Glutamatergic neuron (in vitro differentiated cells): ENCODE measurements at regions not wholly inside any gene's neighbourhood (a gene's known extent, or its start where the extent isn't known, plus 50 kb on each side); places are given as distances from the start of the nearest gene placed in this dataset.

Experiments used
- DNase-seq: peaks from one replicate; pipeline ENCODE4 v3.0.0; 2022
- H3K27ac Mint-ChIP-seq: one replicate; pipeline ENCODE4 v1.8.0; 2020; ENCODE audit warnings: mild to moderate bottlenecking, mixed read lengths, inconsistent platforms; ENCODE audit not compliant: unreplicated experiment
- H3K27me3 Mint-ChIP-seq: one replicate; pipeline ENCODE4 v1.8.0; 2020; ENCODE audit warnings: mild to moderate bottlenecking, moderate library complexity, mixed read lengths, inconsistent platforms; ENCODE audit not compliant: unreplicated experiment
- H3K36me3 Mint-ChIP-seq: one replicate; pipeline ENCODE4 v1.8.0; 2020; ENCODE audit warnings: mild to moderate bottlenecking, mixed read lengths, inconsistent platforms; ENCODE audit not compliant: unreplicated experiment
- H3K4me1 Mint-ChIP-seq: one replicate; pipeline ENCODE4 v1.8.0; 2020; ENCODE audit warnings: mild to moderate bottlenecking, low read depth, mixed read lengths, inconsistent platforms; ENCODE audit not compliant: unreplicated experiment
- H3K4me3 Mint-ChIP-seq: one replicate; pipeline ENCODE4 v1.8.0; 2020; ENCODE audit warnings: mild to moderate bottlenecking, mixed read lengths, inconsistent platforms; ENCODE audit not compliant: unreplicated experiment
- H3K9me3 Mint-ChIP-seq: one replicate; pipeline ENCODE4 v1.8.0; 2020; ENCODE audit warnings: mild to moderate bottlenecking, moderate library complexity, mixed read lengths, inconsistent platforms; ENCODE audit not compliant: unreplicated experiment
- CTCF ChIP-seq: fragments of 200-600 bp; sonication (generic); IDR thresholded peaks from one replicate; pipeline ENCODE4 v1.5.0; 2021; ENCODE audit not compliant: partially characterized antibody, unreplicated experiment

DNA sequence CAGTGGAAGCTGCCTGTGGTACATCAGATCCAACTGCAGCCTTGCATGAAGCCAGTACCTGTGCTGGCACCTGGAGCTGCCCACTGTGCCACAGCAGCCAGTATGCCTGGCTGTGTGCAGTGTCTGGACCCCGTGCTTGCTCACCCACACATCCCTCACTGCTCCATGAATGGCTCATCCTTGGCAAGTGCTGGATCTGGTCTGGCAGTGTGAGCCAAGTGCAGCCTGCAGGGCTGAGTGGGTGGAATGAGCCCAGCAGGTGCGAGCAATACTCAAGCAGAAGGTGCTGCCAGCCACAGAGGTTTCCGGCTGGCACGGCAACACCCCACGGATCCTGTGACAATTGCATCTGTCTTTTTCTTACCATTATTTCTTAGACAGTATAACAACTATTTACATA, 488.2 kb upstream of the ROBO2 start:
- Mint-ChIP-seq H3K9me3 (no peaks in the 10 kb centered on the region), H3K4me3 (no peak overlapping the region), H3K27me3 (no peaks in the 10 kb centered on the region), H3K27ac (no peak overlapping the region), H3K4me1 (peaks cover 7% of the 10 kb centered on the region), H3K36me3 (no peaks in the 10 kb centered on the region)
- no peak for DNase-seq
- no peak for TF ChIP-seq CTCF

DNA sequence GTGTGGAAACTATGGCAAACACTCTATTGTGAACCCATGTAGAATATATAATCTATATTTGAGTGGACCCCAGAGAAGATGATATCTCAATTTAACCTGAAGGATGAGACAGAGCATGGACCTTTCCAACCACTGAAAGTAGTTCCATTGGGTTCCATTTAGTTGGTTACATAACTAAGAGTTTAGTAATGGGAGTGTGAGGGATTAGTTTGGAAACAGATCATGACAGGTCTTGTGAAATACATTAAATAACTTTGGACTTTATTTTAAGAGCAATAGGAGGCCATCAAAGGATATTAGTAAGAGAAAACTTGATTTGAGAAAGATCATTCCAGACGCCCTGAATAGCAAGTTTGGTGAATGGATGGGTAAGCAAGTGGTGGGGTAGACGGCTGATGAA, 487.2 kb upstream of the ROBO2 start:
- no peaks in the 10 kb centered on the region for H3K36me3 Mint-ChIP-seq
- H3K4me1 Mint-ChIP-seq: peaks cover 8% of the 10 kb centered on the region
- no peak for TF ChIP-seq CTCF
- H3K27ac Mint-ChIP-seq: no peak overlapping the region
- no peak for DNase-seq
- H3K4me3 Mint-ChIP-seq: no peak overlapping the region
- no peaks in the 10 kb centered on the region for H3K9me3 Mint-ChIP-seq
- H3K27me3 Mint-ChIP-seq: no peaks in the 10 kb centered on the region

DNA sequence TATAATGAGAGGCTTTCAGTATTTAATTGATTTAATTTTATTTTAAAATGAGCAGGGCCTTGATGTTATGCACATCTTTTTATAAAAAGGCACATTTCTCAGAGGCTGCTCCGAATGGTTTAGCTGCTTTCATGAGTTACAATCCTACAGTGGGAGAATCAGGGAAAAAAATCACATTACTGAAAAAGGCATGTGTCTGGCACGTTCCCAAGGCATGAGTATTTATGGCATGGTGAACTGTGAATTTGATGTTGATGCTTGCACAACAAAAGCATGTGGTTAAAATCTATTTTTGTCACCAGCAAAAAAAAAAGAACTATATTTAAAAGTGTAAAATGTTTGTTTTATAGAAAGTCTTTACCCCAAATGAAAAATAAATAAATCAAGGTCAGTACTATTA, 485.2 kb upstream of the ROBO2 start:
- Mint-ChIP-seq H3K27me3 (no peaks in the 10 kb centered on the region), H3K4me3 (no peak overlapping the region), H3K36me3 (no peaks in the 10 kb centered on the region), H3K27ac (no peak overlapping the region), H3K9me3 (no peaks in the 10 kb centered on the region), H3K4me1 (peaks cover 8% of the 10 kb centered on the region)
- no peak for TF ChIP-seq CTCF
- no peak for DNase-seq

GRCh38 chr3:76561494-76562236, 478.2 kb upstream of the ROBO2 start:
- TF ChIP-seq CTCF: no peak
- Mint-ChIP-seq H3K9me3 (no peaks in the 10 kb centered on the region), H3K27me3 (no peaks in the 10 kb centered on the region), H3K27ac (peak overlapping the region; percentile 4), H3K4me1 (peaks cover 32% of the 10 kb centered on the region), H3K4me3 (no peak overlapping the region), H3K36me3 (no peaks in the 10 kb centered on the region)
- no peak for DNase-seq

- no peak for DNase-seq
- Mint-ChIP-seq H3K36me3 (no peaks in the 10 kb centered on the region), H3K27ac (peak overlapping the region; percentile 56), H3K4me1 (peaks cover 25% of the 10 kb centered on the region), H3K27me3 (no peaks in the 10 kb centered on the region), H3K4me3 (peak overlapping the region; percentile 70), H3K9me3 (no peaks in the 10 kb centered on the region)
- TF ChIP-seq CTCF: no peak
Measured at GRCh38 chr3:76565496-76566210, 474.2 kb upstream of the ROBO2 start.
